Prostate gland (tissue), 2 donors: ENCODE measurements at regions not wholly inside any gene's neighbourhood (a gene's known extent, or its start where the extent isn't known, plus 50 kb on each side); places are given as distances from the start of the nearest gene placed in this dataset.

Source experiments
- POLR2A ChIP-seq: fragments of 450-650 bp; IDR thresholded peaks from one replicate; pipeline ENCODE4 v1.6.1; 2016; ENCODE audit warnings: antibody characterized with exemption, mild to moderate bottlenecking
- POLR2AphosphoS5 ChIP-seq: sonication (generic); formaldehyde crosslinking; IDR thresholded peaks from one replicate; pipeline ENCODE4 v1.6.1; 2017; ENCODE audit warnings: antibody characterized with exemption
- TF ChIP-seq, protein P1 (sequence below), 4 experiments: fragments of 200-600 bp in 2 of 4; fragments of 450-650 bp in 2 of 4; sonication (generic) in 2 of 4; IDR thresholded peaks; 1 replicate in 3 of 4; 2 replicates in 1 of 4; pipeline ENCODE4 v1.5.1; 2016 to 2019; ENCODE audit warnings: antibody characterized with exemption in 4 of 4, mild to moderate bottlenecking in 2 of 4, moderate library complexity in 2 of 4

- no peak for TF ChIP-seq POLR2A
- TF ChIP-seq, protein P1, sequence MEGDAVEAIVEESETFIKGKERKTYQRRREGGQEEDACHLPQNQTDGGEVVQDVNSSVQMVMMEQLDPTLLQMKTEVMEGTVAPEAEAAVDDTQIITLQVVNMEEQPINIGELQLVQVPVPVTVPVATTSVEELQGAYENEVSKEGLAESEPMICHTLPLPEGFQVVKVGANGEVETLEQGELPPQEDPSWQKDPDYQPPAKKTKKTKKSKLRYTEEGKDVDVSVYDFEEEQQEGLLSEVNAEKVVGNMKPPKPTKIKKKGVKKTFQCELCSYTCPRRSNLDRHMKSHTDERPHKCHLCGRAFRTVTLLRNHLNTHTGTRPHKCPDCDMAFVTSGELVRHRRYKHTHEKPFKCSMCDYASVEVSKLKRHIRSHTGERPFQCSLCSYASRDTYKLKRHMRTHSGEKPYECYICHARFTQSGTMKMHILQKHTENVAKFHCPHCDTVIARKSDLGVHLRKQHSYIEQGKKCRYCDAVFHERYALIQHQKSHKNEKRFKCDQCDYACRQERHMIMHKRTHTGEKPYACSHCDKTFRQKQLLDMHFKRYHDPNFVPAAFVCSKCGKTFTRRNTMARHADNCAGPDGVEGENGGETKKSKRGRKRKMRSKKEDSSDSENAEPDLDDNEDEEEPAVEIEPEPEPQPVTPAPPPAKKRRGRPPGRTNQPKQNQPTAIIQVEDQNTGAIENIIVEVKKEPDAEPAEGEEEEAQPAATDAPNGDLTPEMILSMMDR (IDR thresholded peaks at IDR 0.05) = peak in 2 of 4 experiments; percentile 37 to 48
- no peak for TF ChIP-seq POLR2AphosphoS5
Measured at GRCh38 chrY:7272556-7273195, 361.1 kb upstream of the AMELY start.
